ENCODE measurements at regions not wholly inside any gene's neighbourhood (a gene's known extent, or its start where the extent isn't known, plus 50 kb on each side); places are given as distances from the start of the nearest gene placed in this dataset.

DNA sequence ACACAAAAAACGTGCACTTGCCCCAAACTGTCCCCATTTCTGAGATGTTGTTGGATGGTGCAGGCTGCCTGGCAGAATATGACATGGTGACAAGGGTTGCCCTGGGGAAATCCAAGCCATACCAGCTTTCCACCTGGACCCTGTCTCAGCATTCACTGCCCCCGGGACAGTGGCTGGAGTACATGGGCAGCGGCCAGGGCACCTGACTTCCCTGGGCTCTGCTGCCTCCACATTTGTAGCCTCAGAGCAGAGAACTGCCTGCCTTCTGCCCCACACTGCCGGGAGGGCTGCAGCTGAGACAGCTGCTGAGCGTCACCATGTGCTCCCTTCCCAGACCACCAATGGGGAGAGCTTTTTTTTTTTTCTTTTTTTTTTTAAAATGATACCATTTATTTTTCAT lies 222.9 kb upstream of the ZNF32 start:
- ATAC-seq (replicated peaks), result no peak
- Mint-ChIP-seq H3K36me3 (no peaks in the 10 kb centered on the region), H3K4me3 (no peak overlapping the region), H3K9me3 (no peaks in the 10 kb centered on the region), H3K4me1 (no peaks in the 10 kb centered on the region), H3K27me3 (peaks cover 0 to 5% of the 10 kb centered on the region in 2 donors), H3K27ac (no peak overlapping the region)
- no peak for DNase-seq

DNA sequence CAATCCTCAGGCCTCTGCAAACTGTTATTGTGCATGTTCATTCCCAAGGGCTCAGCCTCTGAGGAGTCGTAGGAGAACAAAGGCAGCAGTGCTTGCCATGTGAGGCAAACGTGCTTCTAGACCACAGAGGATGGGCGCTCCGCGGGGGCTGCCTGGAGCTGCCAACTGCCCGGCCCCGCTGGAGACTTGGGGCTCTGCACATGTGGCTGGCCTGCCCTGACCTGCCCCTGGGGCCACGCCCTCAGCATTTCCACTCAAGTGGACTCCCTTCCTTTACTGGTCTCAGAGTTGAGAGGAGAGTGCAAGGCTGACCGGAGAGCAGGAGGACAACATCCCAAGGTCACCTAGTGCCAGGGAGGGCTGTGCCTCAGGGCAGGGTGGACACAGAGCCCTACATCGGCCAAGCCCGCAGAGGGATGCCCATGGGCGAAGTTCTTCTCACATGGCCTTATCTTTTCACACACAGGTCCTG lies 222.3 kb upstream of the ZNF32 start:
- ATAC-seq (replicated peaks) (no peak), DNase-seq (no peak)
- no peak overlapping the region for H3K4me3 Mint-ChIP-seq
- H3K27me3 Mint-ChIP-seq, result peaks cover 0 to 5% of the 10 kb centered on the region in 2 donors
- H3K27ac Mint-ChIP-seq, result no peak overlapping the region
- H3K36me3 Mint-ChIP-seq, result no peaks in the 10 kb centered on the region
- H3K4me1 Mint-ChIP-seq, result no peaks in the 10 kb centered on the region
- H3K9me3 Mint-ChIP-seq, result no peaks in the 10 kb centered on the region

DNA sequence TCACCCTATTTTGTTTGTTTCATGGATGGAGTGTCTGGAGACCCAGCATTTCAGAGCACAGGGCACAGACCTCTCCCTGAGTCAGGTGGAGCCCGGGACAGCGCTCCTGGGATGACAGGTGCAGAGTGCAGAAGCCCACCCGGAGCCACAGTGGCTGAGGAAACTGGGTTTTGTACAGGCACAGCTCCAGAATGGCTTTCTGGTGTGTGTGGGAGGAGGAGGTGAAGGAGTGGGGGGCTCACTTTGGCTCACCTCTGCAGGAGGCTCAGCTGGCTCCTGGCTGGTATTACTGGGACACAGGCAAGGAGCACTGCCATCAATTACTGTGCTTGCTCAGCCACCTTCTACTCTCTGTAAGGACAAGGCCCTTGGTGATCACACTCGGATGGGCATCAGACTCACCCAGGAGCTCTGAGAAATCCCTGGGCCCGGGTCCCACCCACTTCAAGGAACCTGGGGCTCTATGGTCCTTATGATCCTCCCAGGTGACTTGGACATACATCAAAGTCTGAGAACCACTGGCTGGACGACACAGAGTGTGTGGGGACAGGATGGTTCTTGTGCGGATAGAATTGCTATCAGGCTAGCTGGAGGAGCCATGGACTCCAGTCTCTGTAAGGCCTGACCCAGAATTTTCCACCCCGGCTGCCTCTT lies 221.1 kb upstream of the ZNF32 start:
- no peak for ATAC-seq (replicated peaks)
- H3K4me1 Mint-ChIP-seq, result no peaks in the 10 kb centered on the region
- DNase-seq, result no peak
- no peak overlapping the region for H3K27ac Mint-ChIP-seq
- H3K4me3 Mint-ChIP-seq, result no peak overlapping the region
- no peaks in the 10 kb centered on the region for H3K36me3 Mint-ChIP-seq
- H3K27me3 Mint-ChIP-seq, result peaks cover 0 to 5% of the 10 kb centered on the region in 2 donors
- H3K9me3 Mint-ChIP-seq, result no peaks in the 10 kb centered on the region

DNA sequence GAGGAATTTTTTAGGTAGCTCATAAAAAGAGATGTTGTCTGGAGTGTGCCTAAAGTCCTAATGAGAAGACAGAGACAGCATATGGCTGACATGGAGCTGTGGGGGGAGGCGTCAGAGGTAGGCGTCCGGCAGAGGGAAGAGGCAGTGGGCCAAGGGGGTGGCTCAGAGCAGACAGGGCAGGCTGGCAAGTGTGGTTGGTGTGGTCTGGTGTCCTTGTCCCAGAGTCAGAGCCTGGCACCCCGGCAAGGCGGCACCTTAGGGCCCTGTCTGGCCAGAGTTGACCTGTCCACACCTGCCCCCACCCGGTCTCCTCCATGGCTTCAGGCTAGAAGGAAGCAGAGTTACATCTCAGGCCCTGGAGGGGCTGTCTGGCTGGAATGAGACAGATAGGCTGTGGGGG lies 220.3 kb upstream of the ZNF32 start:
- ATAC-seq (replicated peaks) (no peak), DNase-seq (no peak)
- Mint-ChIP-seq H3K9me3 (no peaks in the 10 kb centered on the region), H3K36me3 (no peaks in the 10 kb centered on the region), H3K4me1 (no peaks in the 10 kb centered on the region), H3K4me3 (no peak overlapping the region), H3K27me3 (no peaks in the 10 kb centered on the region), H3K27ac (no peak overlapping the region)

DNA sequence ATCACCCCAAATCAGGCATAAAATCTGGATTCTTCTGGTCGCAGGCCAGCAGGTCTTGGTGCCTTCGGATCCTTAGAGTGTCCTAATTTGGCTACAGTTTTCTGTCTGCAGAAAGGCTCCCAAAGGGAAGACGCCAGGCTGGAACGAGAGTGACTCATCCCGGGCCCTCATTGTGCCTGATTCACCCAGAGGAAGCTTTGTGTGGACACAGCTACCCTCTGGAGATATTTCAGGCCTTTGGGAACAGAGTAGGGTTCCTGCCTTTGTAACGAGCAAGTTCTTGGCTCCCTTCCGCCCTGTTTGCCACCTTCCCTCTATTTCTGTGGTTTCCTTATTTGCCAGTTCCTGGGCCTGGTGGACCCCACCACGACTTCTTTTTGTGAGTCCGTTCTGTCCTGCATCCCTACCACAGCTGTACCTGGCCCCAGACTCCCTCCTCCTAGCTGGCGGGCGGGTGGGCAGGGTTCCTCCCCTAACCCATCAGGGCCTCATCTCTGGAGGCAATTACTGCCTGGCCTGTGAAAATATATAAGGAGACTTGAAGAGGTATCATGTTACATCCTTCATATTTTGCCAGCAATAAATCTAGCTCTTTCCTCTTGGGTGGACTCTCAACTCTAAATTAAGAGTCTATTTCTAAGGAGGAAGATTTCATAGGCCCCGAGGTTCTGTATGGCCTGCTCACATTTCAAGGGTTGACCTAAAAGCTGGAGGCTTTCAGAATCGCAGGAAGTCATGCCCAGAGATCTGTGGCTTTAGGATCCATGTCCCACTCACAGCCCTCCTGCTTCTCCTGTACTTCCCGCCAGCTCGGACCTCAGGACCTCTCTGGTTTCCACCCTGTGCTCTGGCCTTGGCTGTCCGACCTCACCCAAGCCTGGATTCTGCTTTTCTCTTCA lies 219.2 kb upstream of the ZNF32 start:
- Mint-ChIP-seq H3K27ac (no peak overlapping the region), H3K4me3 (no peak overlapping the region), H3K27me3 (no peaks in the 10 kb centered on the region), H3K9me3 (no peaks in the 10 kb centered on the region), H3K4me1 (no peaks in the 10 kb centered on the region), H3K36me3 (no peaks in the 10 kb centered on the region)
- DNase-seq, result no peak
- ATAC-seq (replicated peaks), result no peak

DNA sequence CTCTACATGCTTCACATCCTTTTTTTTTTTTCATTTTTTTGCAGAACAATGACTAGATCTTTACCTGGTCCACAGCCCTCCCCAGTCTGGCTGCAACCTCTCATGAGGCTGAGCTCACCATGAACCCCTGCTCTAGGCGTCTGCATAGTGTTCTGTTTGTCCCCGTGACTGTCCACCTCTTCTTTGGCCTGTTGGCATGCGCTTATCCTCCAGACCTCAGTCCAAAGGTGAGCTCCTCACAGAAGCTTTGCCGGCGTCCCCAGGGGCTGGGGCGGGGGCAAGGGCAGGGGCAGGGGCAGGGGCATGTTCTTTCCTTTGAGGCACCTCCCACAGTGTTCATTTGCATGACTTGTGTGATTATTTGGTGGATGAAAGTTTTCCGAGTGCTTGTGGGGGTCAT lies 218.4 kb upstream of the ZNF32 start:
- no peak overlapping the region for H3K4me3 Mint-ChIP-seq
- ATAC-seq (replicated peaks), result no peak
- H3K27ac Mint-ChIP-seq, result no peak overlapping the region
- no peaks in the 10 kb centered on the region for H3K36me3 Mint-ChIP-seq
- H3K4me1 Mint-ChIP-seq, result no peaks in the 10 kb centered on the region
- no peak for DNase-seq
- H3K9me3 Mint-ChIP-seq, result no peaks in the 10 kb centered on the region
- no peaks in the 10 kb centered on the region for H3K27me3 Mint-ChIP-seq

DNA sequence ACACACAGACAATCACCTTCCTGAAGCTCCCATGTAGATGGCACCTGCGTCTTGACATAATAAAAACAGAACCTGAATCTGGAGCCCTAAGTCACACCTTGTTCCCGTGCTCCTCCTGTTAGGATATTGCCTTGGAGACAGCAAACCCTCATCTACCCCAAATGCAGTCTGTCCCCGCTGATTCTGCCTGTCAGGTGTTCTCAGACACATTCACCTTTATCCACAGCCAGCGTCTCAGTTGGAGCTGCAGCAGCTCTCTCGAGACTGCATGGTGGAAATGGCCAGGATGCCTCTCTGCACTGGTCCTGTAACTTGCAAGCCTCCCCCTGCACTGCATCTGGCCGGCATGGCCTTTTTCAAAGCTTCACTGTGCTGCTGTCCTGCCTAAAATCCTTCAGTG lies 218.0 kb upstream of the ZNF32 start:
- no peaks in the 10 kb centered on the region for H3K9me3 Mint-ChIP-seq
- no peak overlapping the region for H3K27ac Mint-ChIP-seq
- no peak for ATAC-seq (replicated peaks)

DNA sequence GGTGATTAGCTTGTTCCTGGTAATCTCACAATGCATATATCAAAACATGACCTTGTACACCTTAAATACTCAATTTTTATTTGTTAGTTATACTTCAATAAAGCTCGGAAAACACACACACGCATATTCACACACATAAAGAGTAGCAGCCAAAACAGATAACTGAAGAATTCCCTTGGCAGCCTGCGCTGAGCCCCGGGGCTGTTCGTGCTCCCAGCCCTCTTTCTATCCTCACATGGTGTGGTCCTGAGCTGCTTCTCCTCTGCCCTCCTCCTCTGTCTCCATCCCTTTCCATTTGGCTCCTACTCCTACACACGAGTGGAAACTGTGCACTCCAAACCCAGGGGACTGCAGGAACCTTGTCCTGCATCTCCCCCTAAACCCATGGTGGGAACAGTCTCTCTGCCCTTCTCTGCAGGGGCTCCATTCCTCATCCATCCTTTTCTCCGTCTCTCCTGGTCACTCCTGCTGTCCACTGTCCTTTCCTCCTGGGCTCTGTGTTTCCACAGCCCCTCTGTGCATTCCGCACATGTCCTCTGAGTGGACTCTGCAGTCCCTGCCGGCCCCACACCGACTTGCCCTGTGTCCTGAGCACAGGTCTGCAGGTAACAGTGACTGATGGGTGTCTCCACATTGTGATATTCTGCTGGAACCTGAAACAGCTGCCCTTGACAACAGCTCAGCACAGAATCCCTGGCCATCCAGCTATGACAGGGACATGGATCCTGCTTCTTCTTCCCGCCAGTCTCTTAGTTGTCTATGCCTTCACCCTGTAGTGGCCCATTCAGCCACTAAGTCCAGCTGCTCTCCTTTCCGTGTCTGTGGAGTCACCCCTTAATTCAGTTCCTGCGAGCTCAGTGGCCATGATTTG lies 216.8 kb upstream of the ZNF32 start:
- DNase-seq (no peak), ATAC-seq (replicated peaks) (no peak)
- Mint-ChIP-seq H3K9me3 (no peaks in the 10 kb centered on the region), H3K4me3 (no peak overlapping the region), H3K4me1 (no peaks in the 10 kb centered on the region), H3K27me3 (no peaks in the 10 kb centered on the region), H3K36me3 (no peaks in the 10 kb centered on the region), H3K27ac (no peak overlapping the region)

More for the DNA sequence above, 218.0 kb upstream of the ZNF32 start:
- H3K4me3 Mint-ChIP-seq, result no peak overlapping the region
- H3K27me3 Mint-ChIP-seq, result no peaks in the 10 kb centered on the region
- no peak for DNase-seq
- H3K4me1 Mint-ChIP-seq, result no peaks in the 10 kb centered on the region
- H3K36me3 Mint-ChIP-seq, result no peaks in the 10 kb centered on the region

DNA sequence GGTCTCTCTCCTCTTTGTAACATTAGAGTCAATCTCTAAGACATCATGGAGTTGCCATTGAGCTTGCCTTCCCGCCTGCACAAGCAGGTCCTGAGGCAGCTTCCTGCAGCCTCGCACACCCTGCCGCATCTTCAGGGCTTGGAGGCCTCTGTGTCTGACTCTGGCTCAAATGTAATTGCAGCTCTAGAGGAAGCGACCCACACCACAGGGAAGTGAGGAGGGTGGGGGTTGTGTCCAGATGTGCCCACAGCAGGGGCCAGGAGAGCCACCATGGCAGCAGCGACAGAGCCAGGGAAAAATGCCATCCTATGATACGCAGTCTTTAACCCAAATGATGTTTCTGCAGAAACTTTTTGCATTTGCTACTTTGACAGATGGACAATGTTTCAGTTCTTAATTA lies 216.0 kb upstream of the ZNF32 start:
- Mint-ChIP-seq H3K36me3 (no peaks in the 10 kb centered on the region), H3K9me3 (no peaks in the 10 kb centered on the region), H3K4me1 (no peaks in the 10 kb centered on the region), H3K27ac (no peak overlapping the region), H3K4me3 (no peak overlapping the region), H3K27me3 (no peaks in the 10 kb centered on the region)
- DNase-seq, result no peak
- no peak for ATAC-seq (replicated peaks)

DNA sequence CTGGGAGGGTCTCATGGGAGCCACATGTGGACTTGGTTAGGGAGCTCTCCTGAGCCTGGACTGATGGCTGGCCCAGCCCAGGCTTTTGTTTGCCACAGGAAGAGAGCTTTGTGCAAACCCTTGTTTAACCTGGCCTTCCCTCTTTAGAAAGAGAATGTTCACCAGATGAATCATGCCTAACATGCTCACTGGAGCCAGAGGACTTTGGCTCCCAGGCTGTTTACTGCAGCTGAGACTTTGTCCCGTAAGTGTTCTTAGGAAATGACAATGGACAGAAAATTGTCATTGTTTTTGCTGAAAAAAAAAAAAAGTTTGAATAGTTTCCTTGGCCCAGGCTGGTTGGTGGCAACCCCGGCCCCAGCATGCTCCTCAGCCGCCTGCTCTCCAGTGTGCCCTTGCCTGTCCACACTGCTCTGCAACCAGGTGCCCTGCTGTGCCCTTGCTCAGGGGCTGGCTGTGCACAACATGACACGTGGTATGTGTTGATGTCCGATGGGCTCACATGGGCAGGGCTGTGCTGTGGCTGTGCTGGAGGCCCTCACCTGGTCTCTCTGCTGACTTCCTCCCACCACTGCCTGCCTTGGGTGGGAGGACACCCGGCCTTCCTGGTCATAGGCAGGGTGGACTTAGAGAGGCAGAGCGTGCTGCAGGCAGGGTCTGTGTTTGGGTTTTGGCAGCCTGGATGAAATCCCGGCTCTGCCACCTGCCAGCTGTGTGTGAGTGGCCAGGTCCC lies 215.3 kb upstream of the ZNF32 start:
- Mint-ChIP-seq H3K4me3 (no peak overlapping the region), H3K4me1 (no peaks in the 10 kb centered on the region), H3K27ac (no peak overlapping the region), H3K9me3 (no peaks in the 10 kb centered on the region), H3K27me3 (no peaks in the 10 kb centered on the region), H3K36me3 (no peaks in the 10 kb centered on the region)
- DNase-seq, result no peak
- ATAC-seq (replicated peaks), result no peak

DNA sequence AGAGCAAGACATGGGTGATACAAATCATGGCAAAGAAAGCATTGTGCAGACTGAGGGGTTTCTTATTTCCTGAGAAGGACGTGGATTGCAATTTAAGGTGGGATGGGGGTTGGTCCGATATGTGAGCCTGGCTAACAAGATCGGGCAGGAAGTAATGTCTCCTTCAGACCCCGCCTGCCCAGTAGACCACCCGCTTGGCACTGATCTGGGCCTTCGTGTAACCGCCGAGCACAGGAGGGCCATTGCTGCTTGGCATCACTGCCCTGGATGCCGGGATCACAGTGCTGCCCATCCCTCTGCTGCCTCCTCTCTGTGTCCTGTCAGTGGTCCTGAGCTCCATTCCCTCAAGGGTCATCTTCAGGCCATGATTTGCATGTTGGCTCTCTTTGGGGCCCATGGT lies 214.6 kb upstream of the ZNF32 start:
- no peaks in the 10 kb centered on the region for H3K4me1 Mint-ChIP-seq
- H3K4me3 Mint-ChIP-seq, result no peak overlapping the region
- DNase-seq (no peak), ATAC-seq (replicated peaks) (no peak)
- H3K27me3 Mint-ChIP-seq, result no peaks in the 10 kb centered on the region
- no peak overlapping the region for H3K27ac Mint-ChIP-seq
- H3K9me3 Mint-ChIP-seq, result no peaks in the 10 kb centered on the region
- H3K36me3 Mint-ChIP-seq, result no peaks in the 10 kb centered on the region

DNA sequence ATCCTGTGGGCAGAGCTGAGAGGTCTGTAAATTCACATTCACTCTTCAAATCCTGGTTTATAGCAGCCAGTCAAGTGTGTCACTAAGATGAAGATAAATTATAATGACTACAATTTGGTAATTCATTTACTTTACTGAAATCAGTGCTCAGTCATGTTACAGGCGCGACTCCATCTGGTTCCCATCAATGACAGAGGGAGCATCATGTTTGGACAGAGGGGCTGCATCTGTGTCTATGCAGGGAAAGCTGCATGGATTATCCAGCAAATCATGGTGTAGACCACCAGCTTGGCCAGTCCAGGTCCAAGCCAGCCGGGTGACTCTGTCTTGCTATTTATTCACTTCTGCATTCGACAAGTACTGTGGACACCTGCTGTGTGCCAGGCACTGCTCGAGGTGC lies 214.1 kb upstream of the ZNF32 start:
- Mint-ChIP-seq H3K27me3 (no peaks in the 10 kb centered on the region), H3K36me3 (no peaks in the 10 kb centered on the region), H3K4me3 (no peak overlapping the region), H3K27ac (no peak overlapping the region), H3K9me3 (no peaks in the 10 kb centered on the region), H3K4me1 (no peaks in the 10 kb centered on the region)
- ATAC-seq (replicated peaks), result no peak
- DNase-seq, result no peak

DNA sequence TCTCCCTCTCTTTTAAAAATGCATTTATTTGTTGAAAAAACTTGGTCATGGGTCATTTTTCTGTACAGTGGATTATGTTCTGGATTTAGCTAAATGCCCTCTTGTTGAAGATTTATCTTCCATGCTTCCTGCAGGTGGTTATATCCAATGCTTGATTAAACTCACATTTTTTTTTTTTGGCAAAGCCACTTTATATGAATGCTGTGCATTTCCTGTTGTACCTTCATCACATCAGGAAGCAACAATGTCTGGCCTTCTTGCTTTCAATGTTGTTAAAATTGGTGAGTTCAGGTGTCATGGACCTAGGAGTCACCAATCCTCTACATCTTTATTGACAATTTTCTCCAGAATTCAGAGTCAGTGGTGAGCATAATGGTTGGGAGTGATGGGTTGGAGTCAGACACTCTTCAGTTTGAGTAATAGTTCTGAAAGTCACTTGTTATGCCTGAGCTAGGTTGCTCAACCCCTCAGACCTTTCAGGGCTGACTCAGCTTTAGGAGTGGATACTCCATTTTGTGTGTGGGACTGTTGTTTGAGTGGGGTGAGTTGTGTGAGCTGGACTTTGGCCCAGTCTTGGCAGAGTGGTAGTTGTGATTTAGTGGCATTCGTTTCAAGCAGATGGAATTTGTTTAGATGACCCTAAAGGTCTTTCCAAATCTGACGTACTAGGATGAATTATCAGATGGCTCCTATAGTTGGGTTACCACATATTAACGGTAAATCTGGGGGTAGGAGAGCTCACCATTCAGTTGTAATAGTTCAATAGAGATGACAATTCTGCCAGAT lies 213.5 kb upstream of the ZNF32 start:
- ATAC-seq (replicated peaks) (no peak), DNase-seq (no peak)

More for the DNA sequence above, 213.5 kb upstream of the ZNF32 start:
- Mint-ChIP-seq H3K27me3 (no peaks in the 10 kb centered on the region), H3K4me3 (no peak overlapping the region), H3K36me3 (no peaks in the 10 kb centered on the region), H3K27ac (no peak overlapping the region), H3K4me1 (no peaks in the 10 kb centered on the region), H3K9me3 (no peaks in the 10 kb centered on the region)

Data from stimulated activated naive B cell treated with anti-CD40 and anti-IgM and Interleukin-4, amounts not matched to agents 10 μg/mL and 1 μg/mL and 100 μg/mL, for 72 hours (primary cell).